CD4-positive, alpha-beta memory T cell (primary cell): ENCODE measurements at regions not wholly inside any gene's neighbourhood (a gene's known extent, or its start where the extent isn't known, plus 50 kb on each side); places are given as distances from the start of the nearest gene placed in this dataset.

Experiments
- CTCF ChIA-PET: fragments of 350-600 bp; sonication (Branson Sonifier 250); formaldehyde crosslinking; loops from one replicate; lab custom pipeline; 2021; ENCODE audit warnings: inconsistent platforms; ENCODE audit not compliant: partially characterized antibody; lab: Charles Lee
- POLR2A ChIA-PET: fragments of 350-600 bp; sonication (Branson Sonifier 250); formaldehyde crosslinking; loops from one replicate; lab custom pipeline; 2021; ENCODE audit not compliant: partially characterized antibody; lab: Charles Lee
- DNase-seq, 5 donors: peaks; one replicate each; pipeline versions ENCODE4 v3.0.0 to v3.0.0-alpha.2; 2020 to 2022; ENCODE audit warnings: mixed read lengths in 1 of 5
- H3K27ac ChIP-seq: one replicate; pipeline ENCODE4 v1.7.0; 2013; ENCODE audit warnings: low read depth, low read length
- H3K27me3 ChIP-seq: 2 replicates; pipeline ENCODE4 v1.7.0; 2013; ENCODE audit warnings: mild to moderate bottlenecking, low read length, moderate library complexity; ENCODE audit not compliant: insufficient read depth
- H3K36me3 ChIP-seq: 2 replicates; pipeline ENCODE4 v1.7.0; 2013; ENCODE audit warnings: mild to moderate bottlenecking, low read length, moderate library complexity; ENCODE audit not compliant: insufficient read depth
- H3K4me1 ChIP-seq: 2 replicates; pipeline ENCODE4 v1.7.0; 2013; ENCODE audit warnings: mild to moderate bottlenecking, low read length, moderate library complexity; ENCODE audit not compliant: insufficient read depth
- H3K4me3 ChIP-seq, 2 donors: one replicate each; pipeline ENCODE4 v1.7.0; 2013; ENCODE audit warnings: low read length in 2 of 2, mild to moderate bottlenecking in 1 of 2
- H3K9me3 ChIP-seq, 2 donors: one replicate each; pipeline ENCODE4 v1.7.0; 2013; ENCODE audit warnings: low read length in 2 of 2, control low read depth in 1 of 2; ENCODE audit not compliant: control insufficient read depth in 1 of 2
- H3K27ac Mint-ChIP-seq, 7 donors: one replicate each; pipeline ENCODE4 v1.8.0; 2020 to 2021; ENCODE audit warnings: mixed read lengths in 7 of 7, mild to moderate bottlenecking in 6 of 7, inconsistent platforms in 3 of 7, moderate library complexity in 3 of 7
- H3K27me3 Mint-ChIP-seq, 2 donors: one replicate each; pipeline ENCODE4 v1.8.0; 2020 to 2021; ENCODE audit warnings: mixed read lengths in 2 of 2
- H3K36me3 Mint-ChIP-seq, 2 donors: one replicate each; pipeline ENCODE4 v1.8.0; 2020 to 2021; ENCODE audit warnings: mixed read lengths in 2 of 2, inconsistent platforms in 1 of 2, mild to moderate bottlenecking in 1 of 2
- H3K4me1 Mint-ChIP-seq, 4 donors: one replicate each; pipeline ENCODE4 v1.8.0; 2020 to 2021; ENCODE audit warnings: mixed read lengths in 4 of 4, mild to moderate bottlenecking in 1 of 4
- H3K4me3 Mint-ChIP-seq, 8 donors: one replicate each; pipeline ENCODE4 v1.8.0; 2020 to 2021; ENCODE audit warnings: mixed read lengths in 8 of 8, mild to moderate bottlenecking in 7 of 8, moderate library complexity in 6 of 8, inconsistent platforms in 3 of 8
- H3K9me3 Mint-ChIP-seq, 8 donors: one replicate each; pipeline ENCODE4 v1.8.0; 2020 to 2021; ENCODE audit warnings: mixed read lengths in 8 of 8, mild to moderate bottlenecking in 5 of 8, inconsistent platforms in 3 of 8, moderate library complexity in 1 of 8
- intact Hi-C: fragments of 100-400 bp; cut with micrococcal nuclease; formaldehyde crosslinking; loops from one replicate; pipeline ENCODE4 v1.15.1; 2023

- ChIA-PET CTCF (interaction anchor here (1.5 kb wide), 1 partner anchor 8 kb away, joined by 4 read pairs; no protein-coding TSS in a partner anchor), POLR2A (no interaction called here)
- no peak for DNase-seq
- H3K27ac ChIP-seq: no peak overlapping the region
- no peak overlapping the region for H3K4me3 ChIP-seq
- no peaks in the 10 kb centered on the region for H3K9me3 ChIP-seq
- Mint-ChIP-seq H3K9me3 (peaks cover 1 to 31% (median 20%) of the 10 kb centered on the region in 8 donors), H3K27ac (no peak overlapping the region), H3K36me3 (peaks cover 0 to 9% of the 10 kb centered on the region in 2 donors), H3K4me1 (peaks cover 0 to 13% (median 12%) of the 10 kb centered on the region in 4 donors), H3K4me3 (no peak overlapping the region), H3K27me3 (peaks cover 14 to 18% of the 10 kb centered on the region in 2 donors)
- no peaks in the 10 kb centered on the region for H3K36me3 ChIP-seq
- intact Hi-C loops: no loop called here
- peaks cover 7% of the 10 kb centered on the region for H3K4me1 ChIP-seq
- no peaks in the 10 kb centered on the region for H3K27me3 ChIP-seq
Observed at GRCh38 chr16:17602678-17603077, 131.9 kb upstream of the XYLT1 start.

- no peaks in the 10 kb centered on the region for H3K4me1 ChIP-seq
- DNase-seq: no peak
- Mint-ChIP-seq H3K27me3 (peaks cover 12 to 17% of the 10 kb centered on the region in 2 donors), H3K27ac (no peak overlapping the region), H3K36me3 (peaks cover 0 to 9% of the 10 kb centered on the region in 2 donors), H3K9me3 (peaks cover 1 to 34% (median 22%) of the 10 kb centered on the region in 8 donors), H3K4me3 (no peak overlapping the region), H3K4me1 (no peaks in the 10 kb centered on the region)
- no peaks in the 10 kb centered on the region for H3K9me3 ChIP-seq
- ChIA-PET POLR2A (no interaction called here), CTCF (interaction anchor here (0.9 kb wide), 1 partner anchor 19 kb away, joined by 5 read pairs; no protein-coding TSS in a partner anchor)
- intact Hi-C loops: no loop called here
- no peaks in the 10 kb centered on the region for H3K36me3 ChIP-seq
- H3K4me3 ChIP-seq: no peak overlapping the region
- H3K27me3 ChIP-seq: no peaks in the 10 kb centered on the region
- H3K27ac ChIP-seq: no peak overlapping the region
Observed at GRCh38 chr16:17598968-17599367, 128.2 kb upstream of the XYLT1 start.

GRCh38 chr16:17591655-17592405 lies 121.1 kb upstream of the XYLT1 start:
- Histone ChIP-seq H3K4me3 (no peak overlapping the region), H3K4me1 (no peaks in the 10 kb centered on the region), H3K27ac (peak overlapping the region; percentile 59), H3K36me3 (no peaks in the 10 kb centered on the region), H3K9me3 (no peaks in the 10 kb centered on the region), H3K27me3 (no peaks in the 10 kb centered on the region)
- Mint-ChIP-seq H3K4me3 (peak overlapping the region in 7 of 8 donors; percentile 57 to 67 (median 60)), H3K4me1 (peaks cover 0 to 8% (median 3%) of the 10 kb centered on the region in 4 donors), H3K36me3 (no peaks in the 10 kb centered on the region), H3K27me3 (peaks cover 13 to 18% of the 10 kb centered on the region in 2 donors), H3K27ac (peak overlapping the region; percentile 86 to 94 (median 92)), H3K9me3 (peaks cover 0 to 6% (median 4%) of the 10 kb centered on the region in 8 donors)
- intact Hi-C loops: no loop called here
- DNase-seq: peak; percentile 22 to 62 (median 56)
- POLR2A ChIA-PET: no interaction called here
- CTCF ChIA-PET: interaction anchor here (2.7 kb wide), 1 partner anchor 13 kb away, joined by 10 read pairs; no protein-coding TSS in a partner anchor

GRCh38 chr16:17590711-17591654 lies 120.2 kb upstream of the XYLT1 start:
- H3K27ac ChIP-seq: peak overlapping the region; percentile 59
- H3K27me3 ChIP-seq: no peaks in the 10 kb centered on the region
- Mint-ChIP-seq H3K4me1 (peaks cover 0 to 8% (median 3%) of the 10 kb centered on the region in 4 donors), H3K27ac (peak overlapping the region; percentile 89 to 94 (median 92)), H3K27me3 (peaks cover 13 to 18% of the 10 kb centered on the region in 2 donors), H3K4me3 (peak overlapping the region; percentile 28 to 67 (median 58)), H3K36me3 (no peaks in the 10 kb centered on the region), H3K9me3 (peaks cover 0 to 7% (median 5%) of the 10 kb centered on the region in 8 donors)
- H3K4me3 ChIP-seq: no peak overlapping the region
- POLR2A ChIA-PET: no interaction called here
- DNase-seq: peak; percentile 43 to 79 (median 64)
- CTCF ChIA-PET: no interaction called here
- no peaks in the 10 kb centered on the region for H3K36me3 ChIP-seq
- intact Hi-C loops: no loop called here
- H3K4me1 ChIP-seq: no peaks in the 10 kb centered on the region
- H3K9me3 ChIP-seq: no peaks in the 10 kb centered on the region

GRCh38 chr16:17589898-17590297 lies 119.1 kb upstream of the XYLT1 start:
- ChIA-PET POLR2A (no interaction called here), CTCF (interaction anchor here (1.5 to 2.3 kb wide), 2 partner anchors 11 to 15 kb away, joined by 3 to 14 read pairs; no protein-coding TSS in a partner anchor)
- Histone ChIP-seq H3K27me3 (no peaks in the 10 kb centered on the region), H3K9me3 (no peaks in the 10 kb centered on the region), H3K36me3 (no peaks in the 10 kb centered on the region), H3K4me3 (no peak overlapping the region), H3K4me1 (no peaks in the 10 kb centered on the region), H3K27ac (no peak overlapping the region)
- Mint-ChIP-seq H3K27me3 (peaks cover 11 to 18% of the 10 kb centered on the region in 2 donors), H3K4me3 (no peak overlapping the region), H3K36me3 (no peaks in the 10 kb centered on the region), H3K9me3 (peaks cover 3 to 15% (median 8%) of the 10 kb centered on the region in 8 donors), H3K4me1 (peaks cover 0 to 8% (median 3%) of the 10 kb centered on the region in 4 donors), H3K27ac (peak overlapping the region in 2 of 7 donors; percentile 10 to 44)
- DNase-seq: no peak
- intact Hi-C loops: no loop called here

GRCh38 chr16:17585449-17586074 lies 114.8 kb upstream of the XYLT1 start:
- no peak overlapping the region for H3K4me3 ChIP-seq
- intact Hi-C loops: no loop called here
- H3K9me3 ChIP-seq: no peaks in the 10 kb centered on the region
- ChIA-PET CTCF (interaction anchor here (1.2 kb wide), 1 partner anchor 10 kb away, joined by 3 read pairs; no protein-coding TSS in a partner anchor), POLR2A (no interaction called here)
- no peaks in the 10 kb centered on the region for H3K36me3 ChIP-seq
- Mint-ChIP-seq H3K27ac (no peak overlapping the region), H3K36me3 (no peaks in the 10 kb centered on the region), H3K4me3 (no peak overlapping the region), H3K9me3 (peaks cover 3 to 20% (median 13%) of the 10 kb centered on the region in 8 donors), H3K4me1 (no peaks in the 10 kb centered on the region), H3K27me3 (peaks cover 9 to 13% of the 10 kb centered on the region in 2 donors)
- H3K27me3 ChIP-seq: no peaks in the 10 kb centered on the region
- no peaks in the 10 kb centered on the region for H3K4me1 ChIP-seq
- H3K27ac ChIP-seq: no peak overlapping the region
- DNase-seq: no peak
